Caco-2 (cell line): ENCODE measurements at regions not wholly inside any gene's neighbourhood (a gene's known extent, or its start where the extent isn't known, plus 50 kb on each side); places are given as distances from the start of the nearest gene placed in this dataset.
"Not testable (repeated sequence)": the region's sequence is repeated elsewhere in the genome, so short reads cannot be mapped to it uniquely, and the experiment has no call there.

Source experiments
- BruUV-seq: library from RNA; stranded (reverse); fragments of 400-500 nt; replicated peaks from 2 replicates; lab custom pipeline; 2021; lab: Mats Ljungman, UMichigan
- CTCF ChIA-PET: fragments of 300-600 bp; sonication (Branson Sonifier 250); formaldehyde crosslinking; loops from one replicate; lab custom pipeline; 2022; ENCODE audit warnings: antibody characterized with exemption; lab: Charles Lee
- POLR2A ChIA-PET: fragments of 300-600 bp; sonication (Branson Sonifier 250); formaldehyde crosslinking; loops from one replicate; lab custom pipeline; 2022; ENCODE audit warnings: antibody characterized with exemption; lab: Charles Lee
- DNase-seq, 2 experiments: peaks; one replicate each; pipeline versions ENCODE4 v3.0.0 to v3.0.0-alpha.2; 2020 to 2022
- H3K27me3 ChIP-seq: replicated peaks from 2 replicates; pipeline ENCODE4 v1.6.0; 2011; ENCODE audit warnings: low read length; ENCODE audit not compliant: control insufficient read depth, insufficient read depth
- H3K36me3 ChIP-seq: 2 replicates; pipeline ENCODE4 v1.5.1; 2011; ENCODE audit warnings: low read length; ENCODE audit not compliant: control insufficient read depth, insufficient read depth
- H3K4me1 ChIP-seq: fragments of 250-450 bp; sonication (Bioruptor Pico); 2 replicates; pipeline ENCODE4 v1.5.1; 2020; ENCODE audit warnings: mild to moderate bottlenecking
- H3K4me3 ChIP-seq: 2 replicates; pipeline ENCODE4 v1.5.1; 2011; ENCODE audit warnings: low read depth, mild to moderate bottlenecking, control low read depth, low read length
- H3K9me3 ChIP-seq: fragments of 250-450 bp; sonication (Bioruptor Pico); 2 replicates; pipeline ENCODE4 v1.5.1; 2020; ENCODE audit warnings: mild to moderate bottlenecking, moderate library complexity
- H3K27ac Mint-ChIP-seq: one replicate; pipeline ENCODE4 v1.8.0; 2022; ENCODE audit warnings: mixed read lengths; ENCODE audit not compliant: unreplicated experiment
- H3K27me3 Mint-ChIP-seq: one replicate; pipeline ENCODE4 v1.8.0; 2022; ENCODE audit warnings: mixed read lengths; ENCODE audit not compliant: insufficient read depth, unreplicated experiment
- H3K36me3 Mint-ChIP-seq: one replicate; pipeline ENCODE4 v1.8.0; 2022; ENCODE audit warnings: mild to moderate bottlenecking, mixed read lengths; ENCODE audit not compliant: insufficient read depth, unreplicated experiment
- H3K4me1 Mint-ChIP-seq: one replicate; pipeline ENCODE4 v1.8.0; 2022; ENCODE audit warnings: low read depth, mixed read lengths; ENCODE audit not compliant: unreplicated experiment
- H3K4me3 Mint-ChIP-seq: one replicate; pipeline ENCODE4 v1.8.0; 2022; ENCODE audit warnings: mild to moderate bottlenecking, moderate library complexity, mixed read lengths; ENCODE audit not compliant: unreplicated experiment
- H3K9me3 Mint-ChIP-seq: one replicate; pipeline ENCODE4 v1.8.0; 2022; ENCODE audit warnings: mixed read lengths; ENCODE audit not compliant: unreplicated experiment
- intact Hi-C: fragments of 100-400 bp; cut with micrococcal nuclease; formaldehyde crosslinking; loops from one replicate; pipeline ENCODE4 v1.10.0; 2022; ENCODE audit not compliant: unreplicated experiment
- TF ChIP-seq, protein P1 (sequence below), 2 experiments: fragments of 200-600 bp in 1 of 2; IDR thresholded peaks; 1 replicate in 1 of 2; 2 replicates in 1 of 2; pipeline versions ENCODE4 v1.5.1 to v1.8.0; 2011 to 2022; ENCODE audit warnings: antibody characterized with exemption in 1 of 2, control low read depth in 1 of 2, inconsistent platforms in 1 of 2, low read depth in 1 of 2, low read length in 1 of 2, mild to moderate bottlenecking in 1 of 2, moderate library complexity in 1 of 2; ENCODE audit not compliant: insufficient read depth in 1 of 2, severe bottlenecking in 1 of 2, unreplicated experiment in 1 of 2

DNA sequence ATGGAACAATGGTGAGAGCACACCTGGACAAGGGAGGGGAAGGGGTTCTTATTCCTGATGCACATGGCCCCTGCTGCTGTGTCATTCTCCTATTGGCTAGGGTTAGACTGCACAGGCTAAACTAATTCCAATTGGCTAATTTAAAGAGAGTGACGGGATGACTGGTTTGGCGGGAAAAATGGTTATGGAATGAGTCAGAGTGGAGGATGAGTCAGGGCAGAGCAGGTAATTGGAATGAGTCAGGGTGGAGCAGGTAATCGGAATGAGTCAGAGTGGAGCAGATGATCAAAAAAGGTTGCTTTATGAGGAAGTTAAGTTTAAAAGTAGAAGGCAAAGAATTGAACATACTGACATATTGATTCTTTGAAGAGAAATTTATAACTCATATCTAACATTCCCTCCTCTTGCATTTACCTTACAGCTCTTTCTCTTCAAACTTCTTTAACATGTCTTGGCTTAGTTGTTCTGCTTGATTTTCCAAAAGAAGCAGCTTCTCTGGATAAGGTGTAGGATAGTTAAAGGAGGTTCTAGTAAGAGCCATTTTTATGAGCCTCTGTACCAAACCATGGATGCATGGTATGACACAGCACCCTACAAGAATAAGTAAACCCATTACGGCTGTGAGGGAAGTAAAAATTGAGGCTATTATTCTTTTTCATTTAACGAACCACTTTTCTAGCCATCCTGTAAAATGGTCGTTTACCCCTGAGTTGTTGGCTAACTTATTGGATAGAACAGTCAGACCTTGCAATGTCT is 107.8 kb downstream of the TMEM167A start:
- POLR2A ChIA-PET: interaction anchor here (0.5 kb wide), 1 partner anchor 30 kb away, joined by 6 read pairs; no protein-coding TSS in a partner anchor
- H3K27me3 ChIP-seq, H3K36me3 Mint-ChIP-seq, H3K4me3 Mint-ChIP-seq, intact Hi-C loops, H3K4me1 ChIP-seq, H3K36me3 ChIP-seq, CTCF ChIA-PET, BruUV-seq, H3K27ac Mint-ChIP-seq, H3K4me3 ChIP-seq, H3K4me1 Mint-ChIP-seq, H3K27me3 Mint-ChIP-seq: not testable (repeated sequence)
- peaks cover 11% of the 10 kb centered on the region for H3K9me3 ChIP-seq
- peaks cover 14% of the 10 kb centered on the region for H3K9me3 Mint-ChIP-seq
- peak in 1 of 2 experiments; percentile 17 for DNase-seq

DNA sequence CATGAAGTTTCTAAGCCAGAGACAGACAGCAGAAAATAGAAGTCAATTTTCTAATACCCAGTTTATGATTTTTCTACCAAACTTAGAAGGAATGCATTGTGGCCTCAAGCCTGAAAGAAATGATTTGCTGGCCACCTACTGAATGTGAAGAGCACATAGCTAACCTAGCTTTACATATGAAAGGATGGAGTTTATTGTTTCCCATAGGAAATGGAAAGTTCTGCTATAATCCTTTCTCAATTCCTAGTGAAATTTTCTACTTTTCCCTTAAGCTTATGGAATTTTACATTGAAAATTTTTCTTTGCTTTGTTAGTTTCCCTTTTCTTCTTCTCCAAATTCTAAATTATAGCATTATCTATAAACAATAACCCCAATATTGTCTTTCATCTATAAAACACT is 110.1 kb downstream of the TMEM167A start:
- Mint-ChIP-seq H3K36me3 (peaks cover 5% of the 10 kb centered on the region), H3K27me3 (no peaks in the 10 kb centered on the region), H3K4me3 (no peak overlapping the region), H3K27ac (no peak overlapping the region), H3K9me3 (no peaks in the 10 kb centered on the region), H3K4me1 (no peaks in the 10 kb centered on the region)
- intact Hi-C loops: no loop called here
- no peaks in the 10 kb centered on the region for H3K36me3 ChIP-seq
- no TSS peak for BruUV-seq
- H3K9me3 ChIP-seq: peaks cover 11% of the 10 kb centered on the region
- no peaks in the 10 kb centered on the region for H3K27me3 ChIP-seq
- peaks cover 7% of the 10 kb centered on the region; the same call in 1 of the 2 replicates for H3K4me1 ChIP-seq
- TF ChIP-seq, protein P1, sequence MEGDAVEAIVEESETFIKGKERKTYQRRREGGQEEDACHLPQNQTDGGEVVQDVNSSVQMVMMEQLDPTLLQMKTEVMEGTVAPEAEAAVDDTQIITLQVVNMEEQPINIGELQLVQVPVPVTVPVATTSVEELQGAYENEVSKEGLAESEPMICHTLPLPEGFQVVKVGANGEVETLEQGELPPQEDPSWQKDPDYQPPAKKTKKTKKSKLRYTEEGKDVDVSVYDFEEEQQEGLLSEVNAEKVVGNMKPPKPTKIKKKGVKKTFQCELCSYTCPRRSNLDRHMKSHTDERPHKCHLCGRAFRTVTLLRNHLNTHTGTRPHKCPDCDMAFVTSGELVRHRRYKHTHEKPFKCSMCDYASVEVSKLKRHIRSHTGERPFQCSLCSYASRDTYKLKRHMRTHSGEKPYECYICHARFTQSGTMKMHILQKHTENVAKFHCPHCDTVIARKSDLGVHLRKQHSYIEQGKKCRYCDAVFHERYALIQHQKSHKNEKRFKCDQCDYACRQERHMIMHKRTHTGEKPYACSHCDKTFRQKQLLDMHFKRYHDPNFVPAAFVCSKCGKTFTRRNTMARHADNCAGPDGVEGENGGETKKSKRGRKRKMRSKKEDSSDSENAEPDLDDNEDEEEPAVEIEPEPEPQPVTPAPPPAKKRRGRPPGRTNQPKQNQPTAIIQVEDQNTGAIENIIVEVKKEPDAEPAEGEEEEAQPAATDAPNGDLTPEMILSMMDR (IDR thresholded peaks at IDR 0.05; ENCODE audit: insufficient read depth in 1 of 2, low read depth in 1 of 2, low read length in 1 of 2, severe bottlenecking in 1 of 2, unreplicated experiment in 1 of 2): no peak
- no peak overlapping the region for H3K4me3 ChIP-seq
- ChIA-PET CTCF (no interaction called here), POLR2A (no interaction called here)
- no peak for DNase-seq

DNA sequence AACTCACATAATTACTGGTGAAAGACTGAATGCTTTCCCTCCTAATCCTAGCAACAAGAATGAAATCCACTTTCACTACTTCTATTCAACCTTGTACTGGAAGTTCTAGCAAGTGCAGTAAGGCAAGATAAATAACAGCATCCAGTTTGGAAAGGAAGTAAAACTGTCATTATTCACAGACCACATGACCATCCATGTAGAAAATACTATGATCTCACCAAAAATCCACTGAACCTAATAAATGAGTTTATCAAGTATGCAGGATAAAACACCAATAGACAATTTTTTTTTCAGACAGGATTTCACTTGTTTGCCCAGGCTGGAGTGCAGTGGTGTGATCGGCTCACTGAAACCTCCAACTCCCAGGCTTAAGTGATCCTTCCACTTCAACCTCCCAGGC is 117.7 kb downstream of the TMEM167A start:
- ChIA-PET POLR2A (no interaction called here), CTCF (no interaction called here)
- Mint-ChIP-seq H3K9me3 (peaks cover 17% of the 10 kb centered on the region), H3K4me3 (no peak overlapping the region), H3K27me3 (no peaks in the 10 kb centered on the region), H3K27ac (no peak overlapping the region), H3K4me1 (peaks cover 8% of the 10 kb centered on the region), H3K36me3 (no peaks in the 10 kb centered on the region)
- H3K36me3 ChIP-seq: no peaks in the 10 kb centered on the region
- intact Hi-C loops: no loop called here
- TF ChIP-seq, protein P1 (IDR thresholded peaks at IDR 0.05; ENCODE audit: insufficient read depth in 1 of 2, low read depth in 1 of 2, low read length in 1 of 2, severe bottlenecking in 1 of 2, unreplicated experiment in 1 of 2): no peak
- no peaks in the 10 kb centered on the region for H3K9me3 ChIP-seq
- DNase-seq: no peak
- no peak overlapping the region for H3K4me3 ChIP-seq
- H3K27me3 ChIP-seq: no peaks in the 10 kb centered on the region
- H3K4me1 ChIP-seq: no peaks in the 10 kb centered on the region
- BruUV-seq: no TSS peak
